ENCODE measurements at regions not wholly inside any gene's neighbourhood (a gene's known extent, or its start where the extent isn't known, plus 50 kb on each side); places are given as distances from the start of the nearest gene placed in this dataset.
"Not testable (repeated sequence)": the region's sequence is repeated elsewhere in the genome, so short reads cannot be mapped to it uniquely, and the experiment has no call there.

DNA sequence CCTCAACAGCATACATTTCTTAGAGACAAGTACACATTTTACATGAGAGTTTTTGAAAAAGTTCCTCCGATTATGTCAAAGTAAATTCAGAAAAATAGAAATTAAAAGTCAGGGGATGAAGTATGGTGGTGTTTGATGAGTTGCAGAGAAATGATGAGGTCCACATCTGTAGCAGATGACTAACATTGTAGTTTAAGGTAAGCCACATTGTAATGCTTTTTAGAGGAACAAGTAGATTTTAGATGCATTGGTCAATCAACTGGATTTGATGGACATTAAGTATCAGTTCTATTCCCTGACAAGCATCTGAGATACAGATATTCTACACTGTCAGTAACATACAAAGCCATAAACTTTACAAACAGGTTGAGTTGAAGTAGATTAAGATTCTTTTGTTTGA lies 402.4 kb upstream of the RORB start:
- Histone ChIP-seq H3K36me3 (no peaks in the 10 kb centered on the region), H3K4me3 (no peak overlapping the region), H3K9me3 (no peaks in the 10 kb centered on the region), H3K27me3 (no peaks in the 10 kb centered on the region), H3K27ac (no peak overlapping the region), H3K4me1 (no peaks in the 10 kb centered on the region)
- no peak for ATAC-seq
- TF ChIP-seq, protein P1, sequence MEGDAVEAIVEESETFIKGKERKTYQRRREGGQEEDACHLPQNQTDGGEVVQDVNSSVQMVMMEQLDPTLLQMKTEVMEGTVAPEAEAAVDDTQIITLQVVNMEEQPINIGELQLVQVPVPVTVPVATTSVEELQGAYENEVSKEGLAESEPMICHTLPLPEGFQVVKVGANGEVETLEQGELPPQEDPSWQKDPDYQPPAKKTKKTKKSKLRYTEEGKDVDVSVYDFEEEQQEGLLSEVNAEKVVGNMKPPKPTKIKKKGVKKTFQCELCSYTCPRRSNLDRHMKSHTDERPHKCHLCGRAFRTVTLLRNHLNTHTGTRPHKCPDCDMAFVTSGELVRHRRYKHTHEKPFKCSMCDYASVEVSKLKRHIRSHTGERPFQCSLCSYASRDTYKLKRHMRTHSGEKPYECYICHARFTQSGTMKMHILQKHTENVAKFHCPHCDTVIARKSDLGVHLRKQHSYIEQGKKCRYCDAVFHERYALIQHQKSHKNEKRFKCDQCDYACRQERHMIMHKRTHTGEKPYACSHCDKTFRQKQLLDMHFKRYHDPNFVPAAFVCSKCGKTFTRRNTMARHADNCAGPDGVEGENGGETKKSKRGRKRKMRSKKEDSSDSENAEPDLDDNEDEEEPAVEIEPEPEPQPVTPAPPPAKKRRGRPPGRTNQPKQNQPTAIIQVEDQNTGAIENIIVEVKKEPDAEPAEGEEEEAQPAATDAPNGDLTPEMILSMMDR (IDR thresholded peaks at IDR 0.05) = no peak
- intact Hi-C loops (cut with DNase I) = no loop called here
- no peak for DNase-seq

DNA sequence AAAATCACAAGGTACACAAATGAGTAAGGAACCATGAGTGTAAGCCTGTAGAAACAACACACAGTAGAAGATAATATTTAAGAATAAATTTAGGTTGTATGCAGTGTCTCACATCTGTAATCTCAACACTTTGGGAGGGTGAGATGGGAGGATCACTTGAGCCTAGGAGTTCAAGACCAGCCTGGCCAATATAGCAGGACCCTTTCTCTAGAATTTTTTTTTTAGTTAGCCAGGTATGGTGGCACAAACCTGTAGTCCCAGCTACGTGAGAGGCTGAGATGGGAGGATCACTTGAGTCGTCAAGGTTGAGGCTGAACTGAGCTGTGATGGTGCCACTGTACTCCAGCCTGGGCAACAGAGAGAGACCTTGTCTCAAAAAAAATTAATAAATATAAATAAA lies 401.2 kb upstream of the RORB start:
- TF ChIP-seq, protein P1 (IDR thresholded peaks at IDR 0.05) = no peak
- intact Hi-C loops (cut with DNase I) = no loop called here
- Histone ChIP-seq H3K27ac (no peak overlapping the region), H3K4me1 (no peaks in the 10 kb centered on the region), H3K36me3 (no peaks in the 10 kb centered on the region), H3K9me3 (no peaks in the 10 kb centered on the region), H3K4me3 (no peak overlapping the region), H3K27me3 (no peaks in the 10 kb centered on the region)
- ATAC-seq (no peak), DNase-seq (no peak)

DNA sequence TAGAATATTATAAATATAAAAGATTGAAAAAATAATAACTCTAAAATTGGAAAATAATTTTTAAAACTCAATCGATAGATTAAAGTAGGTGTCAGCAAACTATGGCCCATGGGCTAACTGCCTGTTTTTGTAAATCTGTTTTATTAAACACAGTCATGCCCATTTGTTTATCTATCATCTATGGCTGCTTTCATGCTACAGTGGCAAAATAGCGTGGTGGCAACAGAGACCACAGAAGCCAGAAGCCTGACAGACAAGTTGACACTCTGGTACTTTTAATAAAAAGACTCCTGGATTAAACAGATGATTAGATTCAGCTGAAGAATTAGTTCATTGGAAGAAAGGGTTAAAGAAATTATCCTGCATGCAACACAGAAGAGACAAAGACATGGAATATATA lies 400.7 kb upstream of the RORB start:
- no peaks in the 10 kb centered on the region for H3K27me3 ChIP-seq
- no peak overlapping the region for H3K4me3 ChIP-seq
- ATAC-seq (no peak), DNase-seq (no peak)
- no peaks in the 10 kb centered on the region for H3K4me1 ChIP-seq
- no peak overlapping the region for H3K27ac ChIP-seq
- no peaks in the 10 kb centered on the region for H3K36me3 ChIP-seq
- TF ChIP-seq, protein P1 (IDR thresholded peaks at IDR 0.05) = no peak
- intact Hi-C loops (cut with DNase I) = no loop called here
- no peaks in the 10 kb centered on the region for H3K9me3 ChIP-seq

DNA sequence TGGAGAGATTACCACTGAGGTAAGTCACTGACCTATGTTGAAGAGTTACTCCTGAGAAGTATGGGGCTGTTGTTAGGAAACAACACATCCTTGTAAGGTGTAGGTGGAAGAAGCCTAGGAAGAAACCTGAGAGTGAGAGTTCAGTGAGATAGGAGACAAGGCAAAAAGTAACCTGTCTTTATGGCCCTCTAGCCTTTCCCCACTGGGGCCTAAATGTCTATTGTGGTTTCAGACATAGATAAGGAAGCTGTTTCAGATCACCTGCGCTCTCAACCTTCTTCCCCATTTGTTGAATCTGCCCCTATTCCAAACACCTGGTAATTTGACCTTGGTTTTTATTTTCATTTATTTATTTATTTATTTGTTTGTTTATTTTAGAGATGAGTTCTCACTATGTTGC lies 397.1 kb upstream of the RORB start:
- Histone ChIP-seq H3K4me3 (no peak overlapping the region), H3K9me3 (peaks cover 0 to 7% of the 10 kb centered on the region in 2 donors), H3K27me3 (no peaks in the 10 kb centered on the region), H3K27ac (no peak overlapping the region), H3K36me3 (no peaks in the 10 kb centered on the region), H3K4me1 (no peaks in the 10 kb centered on the region)
- ATAC-seq (no peak), DNase-seq (no peak)
- intact Hi-C loops (cut with DNase I) = no loop called here
- TF ChIP-seq, protein P1 (IDR thresholded peaks at IDR 0.05) = no peak

DNA sequence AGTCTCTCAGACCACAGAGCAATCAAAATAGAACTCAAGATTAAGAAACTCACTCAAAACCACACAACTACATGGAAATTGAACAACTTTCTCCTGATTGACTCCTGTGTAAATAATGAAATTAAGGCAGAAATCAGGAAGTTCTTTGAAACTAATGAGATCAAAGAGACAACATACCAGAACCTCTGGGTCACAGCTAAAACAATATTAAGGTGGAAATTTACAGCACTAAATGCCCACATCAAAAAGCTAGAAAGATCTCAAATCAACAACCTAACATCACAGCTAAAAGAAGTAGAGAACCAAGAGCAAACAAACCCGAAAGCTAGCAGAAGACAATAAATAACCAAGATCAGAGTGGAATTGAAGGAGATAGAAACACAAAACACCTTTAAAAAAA lies 395.0 kb upstream of the RORB start:
- ATAC-seq; DNase-seq; H3K27me3 ChIP-seq; H3K4me3 ChIP-seq; H3K4me1 ChIP-seq; H3K36me3 ChIP-seq; H3K9me3 ChIP-seq; intact Hi-C loops (cut with DNase I); H3K27ac ChIP-seq: not testable (repeated sequence)

DNA sequence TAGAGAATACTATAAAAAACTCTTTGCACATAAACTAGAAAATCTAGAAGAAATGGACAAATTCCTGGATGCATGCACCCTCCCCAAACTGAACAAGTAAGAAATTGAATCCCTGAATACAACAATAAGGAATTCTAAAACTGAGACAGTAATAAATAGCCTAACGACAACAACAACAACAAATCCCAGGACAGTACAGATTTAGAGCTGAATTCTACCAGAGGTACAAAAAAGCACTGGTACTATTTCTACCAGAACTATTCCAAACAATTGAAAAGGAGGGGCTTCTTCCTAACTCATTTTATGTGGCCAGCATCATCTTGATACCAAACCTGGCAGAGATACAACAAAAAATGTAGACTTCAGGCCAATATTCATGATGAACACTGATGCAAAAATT lies 394.4 kb upstream of the RORB start:
- TF ChIP-seq, protein P1 (IDR thresholded peaks at IDR 0.05) = no peak
- no peaks in the 10 kb centered on the region for H3K27me3 ChIP-seq
- ATAC-seq = no peak
- H3K27ac ChIP-seq = no peak overlapping the region
- no peaks in the 10 kb centered on the region for H3K4me1 ChIP-seq
- DNase-seq = no peak
- intact Hi-C loops (cut with DNase I) = no loop called here
- no peaks in the 10 kb centered on the region for H3K36me3 ChIP-seq
- H3K4me3 ChIP-seq = no peak overlapping the region
- H3K9me3 ChIP-seq = peaks cover 0 to 8% of the 10 kb centered on the region in 2 donors

Data from left lung (tissue), 4 donors.